GM18505 (cell line): ENCODE measurements at regions not wholly inside any gene's neighbourhood (a gene's known extent, or its start where the extent isn't known, plus 50 kb on each side); places are given as distances from the start of the nearest gene placed in this dataset.
"Not testable (repeated sequence)": the region's sequence is repeated elsewhere in the genome, so short reads cannot be mapped to it uniquely, and the experiment has no call there.

Source experiments
- ATAC-seq: cut with Tn5 transposase; IDR thresholded peaks from one replicate; pipeline ENCODE4 v1.9.1; 2021; ENCODE audit not compliant: unreplicated experiment
- POLR2A ChIP-seq: IDR thresholded peaks from 4 replicates; pipeline ENCODE4 v1.6.1; 2011; ENCODE audit warnings: borderline replicate concordance; ENCODE audit not compliant: insufficient read depth, insufficient read length; ENCODE audit errors: extremely low read depth

DNA sequence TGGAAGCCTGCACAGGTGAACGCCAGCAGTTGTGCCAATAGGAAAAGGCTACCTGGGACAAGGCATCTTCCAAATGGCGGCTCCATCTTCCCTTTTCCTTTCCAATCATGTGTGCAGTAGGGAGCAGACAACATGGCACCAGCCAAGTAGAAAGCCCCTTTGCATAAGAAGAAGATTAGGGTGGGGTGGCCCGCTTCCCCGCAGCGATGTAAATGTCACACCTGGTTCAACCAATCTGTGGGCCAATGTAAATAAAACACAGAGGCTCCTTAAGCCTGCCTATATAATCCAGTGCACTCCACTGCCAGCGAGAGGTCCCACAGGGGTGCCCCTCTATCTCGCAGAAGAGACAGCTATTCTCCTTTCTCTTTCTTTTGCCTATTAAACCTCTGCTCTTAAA is 468.4 kb upstream of the CRIM1 start:
- no peak for ATAC-seq
- no peak for TF ChIP-seq POLR2A

DNA sequence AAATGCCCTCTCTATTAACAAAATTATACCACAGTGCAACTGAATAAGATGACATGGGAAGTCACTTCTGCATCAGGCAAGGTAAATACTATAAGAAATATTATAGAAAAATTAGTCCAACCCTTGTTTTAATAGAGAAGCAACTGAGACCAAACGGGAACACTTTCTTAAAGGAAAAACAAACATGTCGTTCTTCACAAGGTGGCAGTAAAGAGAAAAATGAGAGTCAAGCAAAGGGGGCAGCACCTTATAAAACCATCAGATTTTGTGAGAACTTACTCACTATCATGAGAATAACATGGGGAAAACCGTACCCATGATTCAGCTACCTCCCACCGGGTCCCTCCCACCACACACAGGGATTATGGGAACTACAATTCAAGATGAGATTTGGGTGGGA is 481.7 kb upstream of the CRIM1 start:
- no peak for ATAC-seq
- TF ChIP-seq POLR2A = no peak

DNA sequence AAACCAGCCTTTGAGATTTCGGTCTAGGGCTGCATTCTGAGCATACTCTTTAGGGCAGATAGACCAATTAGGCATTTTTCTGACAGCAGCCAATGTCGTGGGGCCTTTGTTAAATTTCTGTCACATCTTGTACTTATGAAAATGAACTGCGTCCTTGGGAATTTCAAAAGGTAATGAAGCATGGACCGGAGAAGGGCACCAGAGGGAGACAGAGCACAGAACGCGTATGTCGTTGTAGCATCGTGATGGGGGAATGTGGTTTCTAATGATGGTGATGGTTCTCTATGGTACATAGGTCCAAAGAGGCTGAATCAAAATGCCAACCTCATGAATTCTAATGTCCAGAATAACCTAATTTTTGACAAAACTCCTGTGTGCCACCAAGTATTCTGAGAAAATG is 483.9 kb upstream of the CRIM1 start:
- no peak for TF ChIP-seq POLR2A
- no peak for ATAC-seq

DNA sequence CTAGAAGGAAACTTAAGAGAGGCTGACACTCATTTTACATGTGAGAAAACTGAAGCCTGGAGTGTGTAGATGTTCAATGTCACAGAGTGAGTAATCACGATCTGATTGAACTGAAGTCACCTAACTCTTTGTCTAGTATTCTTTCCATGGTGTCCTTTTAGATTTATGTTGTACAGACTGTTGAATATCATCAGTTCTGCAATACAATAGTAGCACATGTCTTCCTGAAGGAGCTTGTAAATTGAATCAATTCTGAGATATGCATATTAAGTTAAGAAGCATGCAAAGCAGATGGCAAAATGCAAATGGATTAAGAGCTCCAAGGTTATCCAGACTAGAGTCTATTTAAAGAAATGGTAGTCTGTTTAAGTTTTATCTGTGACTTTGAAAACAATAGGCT is 484.9 kb upstream of the CRIM1 start:
- no peak for TF ChIP-seq POLR2A
- ATAC-seq = no peak

DNA sequence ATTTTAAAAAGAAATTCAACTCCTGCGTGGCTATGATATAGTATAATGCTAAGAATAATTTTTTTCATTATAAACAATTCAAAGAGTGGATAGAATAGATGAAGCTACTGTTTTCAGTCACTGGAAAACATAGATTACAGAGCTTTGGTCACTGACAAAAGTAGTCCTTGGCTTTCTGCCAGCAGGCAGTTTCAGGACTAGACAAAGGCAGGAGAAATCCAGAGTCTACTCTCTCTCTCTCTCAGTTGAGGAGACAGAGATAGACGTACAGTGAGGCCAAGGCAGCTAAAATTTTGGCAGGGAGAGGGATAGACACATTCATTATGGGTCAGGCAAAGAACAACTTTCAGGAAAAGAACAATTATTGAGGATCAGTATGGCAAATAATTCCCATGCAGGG is 491.4 kb upstream of the CRIM1 start:
- TF ChIP-seq POLR2A = no peak
- no peak for ATAC-seq

DNA sequence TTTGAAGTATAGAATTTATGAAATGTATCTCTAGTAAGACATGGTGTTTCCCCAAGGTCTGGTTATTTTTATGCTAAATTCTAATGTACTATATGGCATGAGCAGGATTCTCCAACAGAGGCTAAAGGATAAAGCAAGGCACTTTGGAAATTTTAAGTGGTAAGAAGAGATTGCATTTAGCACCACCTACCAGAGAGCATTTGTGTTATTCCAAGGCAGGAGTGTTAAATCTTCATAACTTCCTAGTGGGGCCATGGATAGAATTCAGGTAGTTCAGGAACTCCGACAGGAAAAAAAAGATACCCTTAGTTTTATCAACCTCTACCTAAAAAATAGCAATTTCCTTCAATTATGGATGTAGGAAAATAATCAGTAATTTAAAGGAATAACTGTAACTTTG is 497.4 kb upstream of the CRIM1 start:
- no peak for TF ChIP-seq POLR2A
- ATAC-seq = no peak

DNA sequence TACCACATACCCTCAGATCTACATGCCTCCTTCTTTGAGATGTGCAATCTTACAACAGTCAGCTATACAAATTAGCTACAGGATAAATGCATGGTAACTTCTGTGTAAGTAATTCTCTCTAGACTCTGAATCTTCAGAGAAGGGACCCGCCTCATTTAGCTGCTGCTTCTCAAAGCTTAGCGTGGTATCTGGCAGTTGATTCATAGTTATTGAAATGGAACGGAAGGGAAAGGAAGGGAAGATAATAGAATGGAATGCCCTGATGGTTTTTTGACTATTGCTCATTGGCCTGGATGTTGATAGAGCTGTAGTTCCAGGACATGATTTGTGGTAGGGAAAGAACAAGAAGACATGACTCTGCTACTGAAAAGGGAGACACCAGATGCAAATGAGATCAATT is 498.1 kb upstream of the CRIM1 start:
- no peak for ATAC-seq
- no peak for TF ChIP-seq POLR2A

DNA sequence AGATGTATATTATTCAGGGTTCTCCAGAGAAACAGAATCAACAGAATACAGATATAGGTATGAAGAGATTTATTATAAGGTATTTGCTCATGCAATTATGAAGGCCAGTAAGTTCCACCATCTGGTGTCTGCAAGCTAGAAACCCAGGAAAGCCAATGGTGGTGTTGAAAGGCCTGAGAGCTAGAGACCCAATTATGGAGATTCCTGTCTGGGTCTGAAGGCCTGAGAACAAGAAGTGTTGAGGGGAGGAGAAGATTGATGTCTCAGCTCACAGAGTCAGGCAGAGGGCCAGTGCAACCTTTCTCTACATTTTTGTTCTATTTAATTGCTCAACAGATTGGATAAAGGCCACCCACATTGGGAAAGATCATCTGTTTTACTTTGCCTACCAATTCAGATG is 524.2 kb upstream of the CRIM1 start:
- ATAC-seq = no peak
- no peak for TF ChIP-seq POLR2A

DNA sequence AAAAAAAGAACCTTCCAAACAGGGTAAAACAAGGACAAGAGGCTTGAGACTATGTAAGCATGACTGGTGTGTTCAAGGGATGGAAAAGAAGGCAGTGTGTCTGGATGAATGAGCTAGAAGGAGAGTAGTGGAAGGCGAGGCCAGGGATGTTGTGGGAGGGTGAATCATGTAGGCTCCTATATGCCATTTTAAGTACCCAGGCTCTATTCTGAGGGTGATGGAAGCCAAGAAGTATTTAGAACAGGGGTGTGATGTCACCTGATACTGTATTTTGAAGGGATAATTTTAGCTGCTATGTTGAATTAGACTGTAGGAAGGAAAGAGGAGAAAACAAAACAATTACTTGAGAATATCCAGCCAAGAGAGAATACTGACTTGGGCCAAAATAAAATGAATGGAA is 524.7 kb upstream of the CRIM1 start:
- ATAC-seq = no peak
- TF ChIP-seq POLR2A = no peak

DNA sequence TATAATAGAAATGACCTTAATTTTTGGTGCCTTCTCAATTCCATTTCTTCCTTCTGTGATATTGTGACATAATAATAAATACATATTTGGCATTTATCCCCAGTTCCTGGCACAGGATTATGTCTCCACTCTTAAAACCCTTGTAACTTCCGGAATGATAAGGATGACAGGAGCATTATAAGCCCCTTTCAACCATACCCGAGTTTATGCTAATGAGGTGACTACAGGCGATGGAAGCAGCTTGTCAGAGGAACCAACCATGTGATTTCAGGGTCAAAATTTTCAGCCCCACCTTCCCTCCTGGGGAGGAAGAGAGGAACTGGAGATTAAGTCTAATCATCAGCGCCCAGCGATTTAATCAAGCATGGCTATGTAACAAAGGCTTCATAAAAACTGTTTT is 528.5 kb upstream of the CRIM1 start:
- ATAC-seq = no peak
- no peak for TF ChIP-seq POLR2A

DNA sequence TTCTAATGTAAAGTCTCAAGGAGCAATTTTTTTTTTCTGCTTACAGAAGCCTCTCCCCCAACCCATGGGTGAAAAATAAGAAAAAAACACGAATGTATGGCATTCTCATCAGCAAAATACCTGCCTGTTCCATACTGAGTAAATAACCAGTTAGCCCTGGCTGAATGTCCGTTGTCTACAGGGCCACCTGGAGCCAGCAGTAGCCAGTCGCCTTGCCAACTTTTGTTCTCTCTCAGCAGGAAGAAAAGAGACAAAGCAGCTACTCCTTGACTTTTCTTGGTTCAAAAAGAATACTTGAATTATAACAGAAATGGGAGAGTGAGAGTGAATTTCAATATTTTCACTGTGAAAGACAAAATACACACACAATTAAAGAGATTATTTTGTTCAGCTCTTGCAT is 532.9 kb upstream of the CRIM1 start:
- ATAC-seq = no peak
- TF ChIP-seq POLR2A = no peak

DNA sequence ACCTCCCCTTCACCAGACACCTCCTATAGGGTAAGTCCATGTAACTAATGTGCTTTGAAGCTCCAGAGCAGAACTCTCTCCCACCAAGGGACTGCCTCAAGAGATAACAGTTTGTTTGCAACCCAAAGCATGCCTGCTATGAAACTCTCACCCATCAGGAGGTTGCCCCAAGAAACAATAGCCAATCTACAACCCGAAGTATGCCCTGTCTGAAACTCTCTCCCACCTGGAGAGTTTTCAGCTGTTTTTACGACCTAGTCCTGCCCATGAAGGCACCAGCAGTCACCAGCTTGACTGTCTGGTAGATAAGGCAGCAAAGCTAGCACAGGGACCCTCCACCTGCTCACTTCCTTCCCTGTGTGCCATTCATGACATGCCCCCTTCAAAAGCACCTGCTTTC is 533.9 kb upstream of the CRIM1 start:
- TF ChIP-seq POLR2A = no peak
- no peak for ATAC-seq

DNA sequence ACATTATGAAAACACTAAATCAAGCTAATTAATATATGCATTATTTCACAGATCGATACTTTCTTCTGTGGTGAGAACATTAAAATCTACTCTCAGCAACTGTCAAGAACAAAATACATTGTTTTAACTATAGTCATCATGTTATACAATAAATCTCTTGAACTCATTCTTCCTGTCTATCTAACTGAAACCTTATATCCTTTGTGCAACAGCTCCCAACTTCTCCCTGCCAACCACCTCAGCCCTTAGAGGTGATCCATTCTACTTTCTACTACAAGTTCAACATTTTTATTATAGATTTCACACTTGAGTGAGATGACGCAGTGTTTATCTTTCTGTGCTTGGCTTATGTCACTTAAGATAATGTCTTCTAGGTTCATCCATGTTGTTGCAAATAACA is 535.2 kb upstream of the CRIM1 start:
- ATAC-seq = no peak
- TF ChIP-seq POLR2A = no peak

DNA sequence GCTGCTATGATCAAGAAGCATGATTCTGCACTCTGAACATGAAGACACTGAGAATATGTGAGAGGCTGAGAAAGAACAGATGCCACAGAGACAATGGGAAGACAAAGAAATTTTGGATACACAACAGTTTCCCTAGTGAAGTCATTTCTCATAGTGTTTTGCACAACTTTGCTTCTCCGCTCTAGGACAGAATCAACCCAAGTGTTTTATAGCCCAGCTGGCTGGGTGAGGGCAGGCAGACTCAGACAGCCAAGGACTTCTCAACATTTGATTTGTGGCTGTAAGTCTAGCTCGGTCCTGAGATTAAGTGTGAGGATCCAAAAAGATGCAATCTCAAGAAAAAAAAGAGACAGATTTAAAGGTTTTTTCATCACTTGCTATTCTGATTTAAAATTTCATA is 536.5 kb upstream of the CRIM1 start:
- ATAC-seq = no peak

DNA sequence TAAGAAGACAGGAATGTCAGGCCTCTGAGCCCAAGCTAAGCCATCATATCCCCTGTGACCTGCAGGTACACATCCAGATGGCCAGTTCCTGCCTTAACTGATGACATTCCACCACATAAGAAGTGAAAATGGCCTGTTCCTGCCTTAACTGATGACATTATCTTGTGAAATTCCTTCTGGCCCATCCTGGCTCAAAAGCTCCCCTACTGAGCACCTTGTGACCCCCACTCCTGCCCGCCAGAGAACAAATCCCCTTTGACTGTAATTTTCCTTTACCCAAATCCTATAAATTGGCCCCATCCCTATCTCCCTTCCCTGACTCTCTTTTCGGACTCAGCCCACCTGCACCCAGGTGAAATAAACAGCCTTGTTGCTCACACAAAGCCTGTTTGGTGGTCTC is 537.2 kb upstream of the CRIM1 start:
- ATAC-seq = not testable (repeated sequence)

More for the DNA sequence above, 536.5 kb upstream of the CRIM1 start:
- no peak for TF ChIP-seq POLR2A

DNA sequence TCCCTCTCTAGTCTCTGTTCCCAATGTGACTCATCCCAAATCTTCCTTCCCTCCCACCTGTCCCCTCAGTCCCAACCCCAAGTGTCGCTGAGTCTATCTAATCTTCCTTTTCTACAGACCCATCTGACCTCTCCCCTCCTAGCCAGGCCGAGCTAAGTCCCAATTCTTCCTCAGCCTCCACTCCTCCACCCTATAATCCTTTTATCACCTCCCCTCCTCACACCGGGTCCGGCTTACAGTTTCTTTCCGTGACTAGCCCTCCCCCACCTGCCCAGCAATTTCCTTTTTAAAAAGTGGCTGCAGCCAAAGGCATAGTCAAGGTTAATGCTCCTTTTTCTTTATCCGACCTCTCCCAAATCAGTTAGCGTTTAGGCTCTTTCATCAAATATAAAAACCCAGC is 541.0 kb upstream of the CRIM1 start:
- ATAC-seq = not testable (repeated sequence)

DNA sequence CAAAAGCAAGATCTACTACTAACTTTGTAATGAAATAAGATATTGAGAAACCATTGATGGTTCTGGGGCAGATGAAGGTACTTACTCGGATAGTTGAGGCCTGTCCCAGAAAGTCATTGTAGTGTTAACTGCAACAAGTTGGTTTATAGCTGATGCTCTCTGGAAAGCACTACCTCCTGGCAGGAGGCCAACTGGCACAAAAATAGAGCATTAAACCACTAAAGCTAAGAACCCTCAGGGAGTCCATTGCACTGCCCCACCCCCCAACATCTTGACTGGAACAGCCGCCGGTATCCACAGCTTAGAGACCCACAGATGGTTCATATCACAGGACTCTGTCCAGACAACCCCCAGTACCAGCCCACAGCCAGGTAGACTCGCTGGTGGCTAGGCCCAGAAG is 552.5 kb upstream of the CRIM1 start:
- ATAC-seq = no peak
- TF ChIP-seq POLR2A = no peak
